Activated T-cell treated with anti-CD3 and anti-CD28 coated beads, Interleukin-2, amount 50 U/mL, for 1 hour (primary cell): ENCODE measurements at regions not wholly inside any gene's neighbourhood (a gene's known extent, or its start where the extent isn't known, plus 50 kb on each side); places are given as distances from the start of the nearest gene placed in this dataset.
"Not testable (repeated sequence)": the region's sequence is repeated elsewhere in the genome, so short reads cannot be mapped to it uniquely, and the experiment has no call there.

Experiments used
- DNase-seq: peaks from one replicate; pipeline ENCODE4 v3.0.0-alpha.2; 2020

GRCh38 chr5:17690473-17690872 lies 56.2 kb downstream of the TAF11L14 start:
- DNase-seq = no peak

GRCh38 chr5:17691762-17692161 lies 57.5 kb downstream of the TAF11L14 start:
- no peak for DNase-seq

- no peak for DNase-seq
These were observed 60.1 kb downstream of the TAF11L14 start for GRCh38 chr5:17694371-17694770.

- DNase-seq = no peak
These were observed 60.7 kb downstream of the TAF11L14 start for GRCh38 chr5:17694914-17695313.

- DNase-seq = no peak
These were observed 62.4 kb downstream of the TAF11L14 start for GRCh38 chr5:17696627-17697026.

GRCh38 chr5:17697671-17698070 lies 63.4 kb downstream of the TAF11L14 start:
- DNase-seq = no peak

GRCh38 chr5:17709011-17709710 lies 74.9 kb downstream of the TAF11L14 start:
- DNase-seq = no peak

GRCh38 chr5:17713301-17713700 lies 79.0 kb downstream of the TAF11L14 start:
- DNase-seq = no peak

- DNase-seq = no peak
These were observed 79.9 kb downstream of the TAF11L14 start for GRCh38 chr5:17714186-17714585.

- no peak for DNase-seq
These were observed 85.3 kb downstream of the TAF11L14 start for GRCh38 chr5:17719592-17719991.

GRCh38 chr5:17720071-17720470 lies 85.8 kb downstream of the TAF11L14 start:
- DNase-seq = no peak

GRCh38 chr5:17723876-17724275 lies 89.6 kb downstream of the TAF11L14 start:
- DNase-seq = no peak

- no peak for DNase-seq
These were observed 92.8 kb downstream of the TAF11L14 start for GRCh38 chr5:17727098-17727497.

- no peak for DNase-seq
These were observed 96.2 kb downstream of the TAF11L14 start for GRCh38 chr5:17730421-17730820.

- DNase-seq = no peak
These were observed 98.2 kb downstream of the TAF11L14 start for GRCh38 chr5:17732351-17732923.

GRCh38 chr5:17734011-17734410 lies 99.8 kb downstream of the TAF11L14 start:
- DNase-seq = no peak

- DNase-seq = no peak
These were observed 101.5 kb downstream of the TAF11L14 start for GRCh38 chr5:17735761-17736160.

- DNase-seq = no peak
These were observed 102.8 kb downstream of the TAF11L14 start for GRCh38 chr5:17737092-17737491.

GRCh38 chr5:17738446-17738845 lies 104.2 kb downstream of the TAF11L14 start:
- no peak for DNase-seq

- DNase-seq = no peak
These were observed 109.5 kb downstream of the TAF11L14 start for GRCh38 chr5:17743580-17744435.

GRCh38 chr5:17748201-17748600 lies 113.9 kb downstream of the TAF11L14 start:
- no peak for DNase-seq

GRCh38 chr5:17748941-17749340 lies 114.7 kb downstream of the TAF11L14 start:
- no peak for DNase-seq

- DNase-seq = not testable (repeated sequence)
These were observed 121.1 kb downstream of the TAF11L14 start for GRCh38 chr5:17755406-17755805.

- DNase-seq = no peak
These were observed 127.1 kb downstream of the TAF11L14 start for GRCh38 chr5:17761326-17761725.
